ENCODE measurements at regions not wholly inside any gene's neighbourhood (a gene's known extent, or its start where the extent isn't known, plus 50 kb on each side); places are given as distances from the start of the nearest gene placed in this dataset.
"Not testable (repeated sequence)": the region's sequence is repeated elsewhere in the genome, so short reads cannot be mapped to it uniquely, and the experiment has no call there.

DNA sequence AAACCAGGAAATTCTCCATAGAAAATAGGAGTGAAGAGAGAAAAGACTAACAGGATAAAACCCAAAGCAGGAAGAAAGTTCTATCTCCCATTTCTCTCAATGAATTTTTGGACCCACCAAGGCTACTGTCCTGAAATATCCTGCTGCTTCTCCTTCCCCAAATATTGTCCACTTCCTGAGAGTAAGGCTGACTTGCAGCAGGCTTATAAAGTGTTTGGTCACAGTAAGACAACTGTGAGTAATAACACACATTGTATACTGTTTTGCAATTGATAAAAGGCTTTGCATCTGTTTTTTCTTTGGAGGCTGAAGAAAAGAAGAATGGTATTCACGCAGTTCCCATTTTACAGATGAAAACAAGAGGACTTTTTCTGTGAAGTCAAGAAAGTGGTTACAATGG lies 52.8 kb downstream of the FOXD4L6 start:
- not testable (repeated sequence) for DNase-seq (ENCODE audit: low spot score); FAIRE-seq

DNA sequence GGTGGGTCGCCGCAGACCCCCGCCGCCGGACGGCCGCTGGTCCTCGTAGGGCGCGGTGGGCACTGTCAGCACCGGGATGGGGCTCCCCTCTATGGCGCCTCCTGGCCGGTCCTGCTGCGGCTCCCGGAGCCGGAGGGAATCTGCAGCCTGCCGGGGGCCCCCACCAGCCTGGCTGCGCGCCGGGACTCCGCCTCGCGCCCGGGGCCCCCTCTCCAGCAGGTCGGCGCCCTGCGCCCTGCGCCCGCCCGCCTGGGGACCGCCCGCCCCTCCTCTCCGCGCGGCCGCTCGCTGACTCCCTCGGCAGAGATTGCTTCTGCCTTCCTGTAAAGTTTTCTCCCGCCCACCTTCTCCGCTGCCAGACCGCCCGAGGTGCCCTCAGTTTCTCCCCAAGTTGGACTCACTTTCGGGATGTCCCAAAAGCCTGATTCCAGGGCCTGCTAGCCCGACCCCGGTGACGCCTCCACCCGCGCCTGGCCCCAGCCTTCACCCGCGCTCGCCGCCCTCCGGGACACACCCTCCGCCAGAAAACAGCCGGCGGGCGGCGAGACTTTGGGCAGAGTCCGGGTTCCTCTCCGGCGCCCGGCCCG lies 54.0 kb downstream of the FOXD4L6 start:
- FAIRE-seq, result not testable (repeated sequence)
- DNase-seq (ENCODE audit: low spot score), result peak; percentile 49

DNA sequence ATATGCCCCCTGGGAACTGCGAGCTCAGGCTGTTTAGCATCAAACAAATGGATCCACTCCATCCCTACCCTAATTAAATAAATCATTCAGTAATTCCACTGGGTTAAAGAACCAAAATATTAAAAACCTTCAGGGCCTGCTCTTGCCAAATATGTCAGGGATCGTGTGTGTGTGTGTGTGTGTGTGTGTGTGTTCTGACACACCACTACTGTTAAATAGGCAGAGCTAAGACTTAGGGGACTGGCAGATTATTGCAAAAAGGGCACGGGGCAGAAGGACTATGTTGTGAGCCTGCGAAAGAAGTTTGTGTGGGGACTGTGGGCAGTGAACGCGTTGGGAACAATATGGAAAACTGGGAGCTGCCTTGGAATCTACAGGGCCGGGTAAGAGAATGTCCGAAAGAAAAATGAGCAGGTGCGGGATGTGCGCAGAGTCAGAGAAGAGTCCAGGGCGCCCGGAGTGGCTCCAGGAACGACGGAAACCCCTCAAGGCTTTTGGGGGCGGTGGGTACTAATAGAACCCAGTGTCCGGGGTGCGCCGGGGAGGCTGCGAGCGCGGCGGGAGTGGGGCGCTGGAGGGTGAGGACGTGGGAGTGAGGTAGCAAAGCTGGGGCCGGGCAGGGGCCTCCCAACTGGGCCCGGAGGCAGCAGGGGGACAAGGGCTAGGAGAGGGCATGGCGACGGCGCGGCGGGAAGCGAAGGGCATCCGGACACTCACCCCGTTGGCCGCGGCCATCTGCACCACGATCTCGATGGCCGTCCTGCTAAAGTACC lies 54.8 kb downstream of the FOXD4L6 start:
- DNase-seq (ENCODE audit: low spot score), result peak; percentile 0
- not testable (repeated sequence) for FAIRE-seq

GRCh38 chr9:41064125-41064795 lies 64.2 kb downstream of the FOXD4L6 start:
- not testable (repeated sequence) for FAIRE-seq

DNA sequence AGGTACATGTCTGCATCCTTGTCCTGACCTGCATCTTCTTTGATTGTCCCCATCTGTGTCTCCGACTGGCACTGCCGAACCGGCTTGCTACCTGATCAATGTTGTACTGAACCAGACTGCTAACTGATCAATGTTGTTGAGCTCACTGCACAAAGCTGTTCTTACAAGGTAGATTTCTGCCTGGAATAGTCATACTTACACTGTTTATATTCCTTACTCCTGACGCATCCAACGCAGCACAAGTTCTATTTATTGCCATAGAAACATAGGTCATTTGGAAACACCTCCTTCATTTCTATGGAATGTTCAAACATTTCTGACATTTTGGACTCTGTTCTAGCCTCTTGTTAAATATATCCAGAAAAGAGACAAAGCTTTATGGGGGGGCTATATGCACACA lies 65.2 kb downstream of the FOXD4L6 start:
- not testable (repeated sequence) for FAIRE-seq; DNase-seq (ENCODE audit: low spot score)

More at GRCh38 chr9:41064125-41064795, 64.2 kb downstream of the FOXD4L6 start:
- not testable (repeated sequence) for DNase-seq (ENCODE audit: low spot score)

DNA sequence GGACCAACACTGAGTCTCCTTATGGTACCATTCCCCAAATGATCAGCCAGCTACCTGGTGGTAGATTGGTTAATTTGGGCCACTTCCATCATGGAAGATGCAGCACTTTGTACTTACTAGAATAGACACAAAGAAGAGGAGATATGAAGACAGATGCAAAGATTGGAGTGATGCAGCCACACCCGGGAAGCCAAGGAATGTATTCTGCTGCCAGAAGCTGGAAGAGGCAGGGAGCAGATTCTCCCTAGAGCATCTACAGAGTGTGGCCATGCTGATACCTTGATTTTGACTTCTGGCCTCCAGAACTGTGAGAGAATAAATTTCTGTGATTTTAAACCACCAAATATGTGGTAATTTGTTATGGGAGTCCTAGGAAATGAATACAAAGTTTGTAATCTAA lies 68.9 kb downstream of the FOXD4L6 start:
- not testable (repeated sequence) for FAIRE-seq; DNase-seq (ENCODE audit: low spot score)

- not testable (repeated sequence) for DNase-seq (ENCODE audit: low spot score); FAIRE-seq
Measured at GRCh38 chr9:41053666-41054363, 74.7 kb downstream of the FOXD4L6 start.

DNA sequence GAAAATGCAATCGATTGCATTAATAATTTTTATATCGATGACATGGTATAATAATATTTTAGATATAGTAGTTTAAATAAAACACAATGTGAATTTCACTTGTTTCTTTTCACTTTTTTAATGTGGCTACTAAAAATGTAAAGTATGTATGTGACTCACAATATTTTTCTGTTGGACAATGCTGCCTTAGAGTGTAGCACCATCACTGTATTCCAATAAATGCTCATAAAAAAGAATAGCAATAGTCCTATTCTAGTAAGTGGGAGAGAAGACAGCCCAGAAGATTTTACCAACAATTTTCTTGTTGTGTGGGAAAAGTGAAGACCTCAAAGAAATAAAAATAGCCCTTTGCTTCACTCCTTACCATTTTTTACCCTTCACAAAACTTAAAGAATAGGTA lies 79.8 kb downstream of the FOXD4L6 start:
- DNase-seq (ENCODE audit: low spot score); FAIRE-seq: not testable (repeated sequence)

DNA sequence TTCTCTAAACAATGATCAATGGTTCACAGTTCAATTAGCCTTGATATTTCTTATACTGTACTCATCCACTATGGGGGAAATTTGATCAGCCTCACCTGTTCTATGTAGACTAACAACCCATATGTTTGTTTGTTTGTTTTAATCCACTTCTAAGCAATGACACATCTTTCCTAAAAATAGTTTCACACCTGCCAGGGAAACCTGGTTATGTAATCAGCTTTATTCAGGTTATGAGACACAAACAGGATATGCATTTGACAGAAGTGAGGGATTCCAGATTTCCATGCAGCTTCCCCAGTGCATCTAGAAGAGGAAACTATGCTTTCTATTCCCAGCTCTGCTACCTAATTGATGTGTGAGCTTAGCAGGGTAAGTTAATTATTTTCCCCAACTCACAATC lies 80.7 kb downstream of the FOXD4L6 start:
- not testable (repeated sequence) for FAIRE-seq; DNase-seq (ENCODE audit: low spot score)

DNA sequence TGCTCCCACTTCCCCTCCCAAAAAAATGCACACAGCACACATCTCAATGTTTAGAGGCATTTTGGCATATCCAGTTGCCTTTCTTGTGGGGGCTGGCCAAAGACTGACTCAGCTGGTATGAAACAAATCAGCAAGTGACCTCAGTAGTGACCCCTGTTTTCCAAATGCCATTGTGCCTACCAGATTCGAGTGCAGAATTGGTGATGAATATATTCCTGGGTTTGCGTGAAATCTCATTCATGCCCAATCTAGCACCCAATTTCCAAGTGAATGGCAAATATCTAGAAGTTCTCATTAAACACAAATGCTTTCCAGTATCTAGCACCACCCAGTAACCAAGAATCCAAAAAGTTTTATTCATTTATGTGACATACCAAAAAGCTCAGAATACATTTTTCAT lies 83.6 kb downstream of the FOXD4L6 start:
- not testable (repeated sequence) for FAIRE-seq; DNase-seq (ENCODE audit: low spot score)

GRCh38 chr9:41043433-41043832 lies 85.0 kb downstream of the FOXD4L6 start:
- not testable (repeated sequence) for FAIRE-seq; DNase-seq (ENCODE audit: low spot score)

DNA sequence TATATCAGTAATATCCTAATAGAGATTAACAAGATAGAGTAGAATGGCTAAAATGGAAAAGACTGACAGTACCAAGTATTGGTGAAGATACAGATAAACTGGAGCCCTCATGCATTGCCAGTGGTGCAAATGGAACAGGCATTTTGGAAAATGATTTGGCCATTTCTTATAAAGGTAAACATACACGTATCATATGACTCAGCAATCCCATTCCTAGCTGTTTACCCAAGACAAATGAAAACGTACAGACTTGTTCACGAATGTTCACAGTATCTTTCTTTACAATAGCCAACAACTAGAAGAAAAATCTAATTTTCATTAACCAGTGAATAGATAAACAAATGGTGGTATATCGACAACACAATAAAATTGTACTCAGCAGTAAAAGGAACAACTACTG lies 86.4 kb downstream of the FOXD4L6 start:
- FAIRE-seq; DNase-seq (ENCODE audit: low spot score): not testable (repeated sequence)

DNA sequence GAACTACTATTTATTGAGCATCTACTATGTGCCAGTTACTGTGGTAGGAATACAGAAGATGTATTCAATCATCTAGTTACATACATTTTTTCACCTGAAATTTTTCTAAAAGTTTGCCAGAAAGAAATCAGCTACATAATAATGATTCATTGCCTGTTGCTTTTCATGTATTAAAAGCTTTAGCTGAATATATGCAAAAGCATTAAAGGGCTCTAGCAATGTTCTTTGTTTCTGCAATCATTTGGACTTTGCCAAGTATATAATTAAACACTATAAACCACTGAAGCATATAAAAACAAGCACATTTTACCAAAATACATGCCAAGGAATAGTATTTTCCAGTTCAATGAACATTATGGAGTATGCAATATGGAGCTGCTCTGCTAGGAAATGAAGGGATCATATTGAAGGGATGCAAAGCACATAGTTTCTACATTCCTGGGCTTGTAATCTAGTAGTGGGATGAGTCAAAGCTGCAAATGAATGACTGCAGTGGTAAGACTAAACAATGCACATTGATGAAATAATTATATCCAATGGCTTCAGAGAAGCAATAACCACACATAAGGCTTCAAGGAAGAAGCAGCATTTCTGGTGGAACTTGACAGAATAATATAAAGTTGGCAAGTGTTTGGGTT lies 87.7 kb downstream of the FOXD4L6 start:
- FAIRE-seq; DNase-seq (ENCODE audit: low spot score): not testable (repeated sequence)

GRCh38 chr9:41035276-41035675 lies 93.2 kb downstream of the FOXD4L6 start:
- DNase-seq (ENCODE audit: low spot score), result peak; percentile 12
- not testable (repeated sequence) for FAIRE-seq

DNA sequence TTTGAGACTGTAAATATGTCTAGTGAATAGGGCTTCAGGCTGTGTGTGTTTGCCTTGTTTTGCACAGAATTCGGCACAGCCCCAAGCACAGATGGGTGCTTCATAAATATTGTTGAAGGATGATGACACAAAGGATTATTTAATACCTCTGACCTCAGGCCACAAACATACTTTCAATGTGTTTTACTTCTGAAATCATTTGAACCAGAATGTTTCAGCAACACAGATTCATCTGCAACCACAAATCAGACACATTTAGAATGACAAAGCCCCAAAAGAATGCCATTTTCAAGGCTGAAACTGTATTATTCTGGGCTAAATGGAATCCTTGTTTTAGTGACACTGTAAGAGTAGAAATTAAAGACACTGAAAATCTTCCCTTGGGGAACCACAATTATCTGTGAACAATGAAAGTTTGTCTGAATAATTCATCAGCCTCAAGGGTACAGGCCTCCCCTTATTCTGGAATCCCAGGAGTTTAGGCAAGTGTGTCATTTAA lies 93.7 kb downstream of the FOXD4L6 start:
- FAIRE-seq, result not testable (repeated sequence)
- peak; percentile 17 for DNase-seq (ENCODE audit: low spot score)

- DNase-seq (ENCODE audit: low spot score); FAIRE-seq: not testable (repeated sequence)
Measured at GRCh38 chr9:41033877-41034276, 94.6 kb downstream of the FOXD4L6 start.

DNA sequence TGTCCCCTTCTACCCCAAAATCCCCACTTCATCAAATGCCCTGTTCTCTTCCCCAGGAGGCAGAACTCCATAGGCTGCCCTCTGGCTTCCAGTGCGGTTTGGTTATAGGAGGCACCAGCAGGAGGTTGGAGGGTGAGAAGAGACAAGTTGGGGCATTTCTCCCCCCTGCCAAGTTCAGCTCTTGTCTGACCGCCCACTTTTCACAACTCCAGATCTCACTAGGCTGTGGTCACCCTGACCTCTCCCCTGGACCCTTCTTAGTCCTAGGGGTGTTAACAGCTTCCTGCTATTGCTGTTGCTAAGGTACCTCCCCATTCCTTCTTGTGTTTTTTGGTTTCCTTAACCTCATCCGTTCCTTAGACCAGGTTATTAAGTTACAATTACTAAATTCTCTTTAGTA lies 95.1 kb downstream of the FOXD4L6 start:
- FAIRE-seq; DNase-seq (ENCODE audit: low spot score): not testable (repeated sequence)

DNA sequence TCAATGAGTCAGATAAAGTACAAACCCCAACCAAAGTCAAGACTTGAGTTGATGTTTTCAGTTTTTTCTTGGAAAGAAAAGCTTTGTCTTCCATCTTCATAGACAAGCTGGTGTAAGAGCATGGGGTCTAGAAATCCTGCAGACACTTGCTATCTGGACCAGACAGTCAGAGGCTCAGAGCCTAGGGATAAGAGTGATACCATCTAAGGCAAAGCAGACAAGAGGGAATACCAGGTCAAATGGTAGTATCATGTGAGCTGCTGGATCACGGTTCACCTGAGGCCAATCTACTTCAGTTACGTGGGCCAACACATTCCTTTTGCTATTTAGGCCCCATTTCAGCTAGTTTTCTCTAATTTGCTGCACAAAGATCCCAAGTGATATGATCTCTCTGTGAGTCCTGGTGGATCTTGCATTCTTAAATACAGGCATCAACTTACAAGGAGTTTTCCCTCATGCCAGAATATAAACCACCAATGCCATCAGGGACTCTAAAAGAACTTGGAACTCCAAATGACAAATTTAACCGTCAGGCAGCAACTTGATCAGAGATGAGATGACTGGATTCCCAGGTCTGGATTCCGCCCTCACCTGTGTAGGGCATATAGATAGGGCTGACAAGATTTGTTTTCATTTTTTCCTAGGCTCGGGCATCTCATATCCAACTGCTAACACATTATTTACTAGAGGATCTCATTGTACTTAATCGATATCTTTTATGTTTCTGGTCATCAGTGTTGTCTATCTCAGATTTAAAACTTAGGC lies 101.4 kb downstream of the FOXD4L6 start:
- DNase-seq (ENCODE audit: low spot score); FAIRE-seq: not testable (repeated sequence)

DNA sequence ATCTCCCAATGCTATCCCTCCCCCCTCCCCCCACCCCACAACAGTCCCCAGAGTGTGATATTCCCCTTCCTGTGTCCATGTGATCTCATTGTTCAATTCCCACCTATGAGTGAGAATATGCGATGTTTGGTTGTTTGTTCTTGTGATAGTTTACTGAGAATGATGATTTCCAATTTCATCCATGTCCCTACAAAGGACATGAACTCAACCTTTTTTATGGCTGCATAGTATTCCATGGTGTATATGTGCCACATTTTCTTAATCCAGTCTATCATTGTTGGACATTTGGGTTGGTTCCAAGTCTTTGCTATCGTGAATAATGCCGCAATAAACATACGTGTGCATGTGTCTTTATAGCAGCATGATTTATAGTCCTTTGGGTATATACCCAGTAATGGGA lies 106.1 kb downstream of the FOXD4L6 start:
- FAIRE-seq; DNase-seq (ENCODE audit: low spot score): not testable (repeated sequence)
